Ishikawa (cell line): ENCODE measurements at regions not wholly inside any gene's neighbourhood (a gene's known extent, or its start where the extent isn't known, plus 50 kb on each side); places are given as distances from the start of the nearest gene placed in this dataset.

Experiments used
- CEBPB ChIP-seq: IDR thresholded peaks from 2 replicates; pipeline ENCODE4 v1.6.1; 2012
- CREB1 ChIP-seq: IDR thresholded peaks from 2 replicates; pipeline ENCODE4 v1.6.1; 2012; ENCODE audit warnings: low read depth
- EGR1 ChIP-seq: IDR thresholded peaks from 2 replicates; pipeline ENCODE4 v1.6.1; 2012
- EP300 ChIP-seq: IDR thresholded peaks from 2 replicates; pipeline ENCODE4 v1.6.1; 2012; ENCODE audit warnings: borderline replicate concordance
- FOXM1 ChIP-seq: IDR thresholded peaks from 2 replicates; pipeline ENCODE4 v1.6.1; 2012; ENCODE audit warnings: low read depth, borderline replicate concordance
- NFIC ChIP-seq: IDR thresholded peaks from 2 replicates; pipeline ENCODE4 v1.6.1; 2012
- RAD21 ChIP-seq: IDR thresholded peaks from 2 replicates; pipeline ENCODE4 v1.6.1; 2012; ENCODE audit warnings: low read depth
- TAF1 ChIP-seq: IDR thresholded peaks from 2 replicates; pipeline ENCODE4 v1.6.1; 2012; ENCODE audit warnings: low read depth, mild to moderate bottlenecking
- TCF12 ChIP-seq: IDR thresholded peaks from 2 replicates; pipeline ENCODE4 v1.6.1; 2012; ENCODE audit warnings: low read depth
- TEAD4 ChIP-seq: IDR thresholded peaks from 2 replicates; pipeline ENCODE4 v1.6.1; 2012
- YY1 ChIP-seq: IDR thresholded peaks from 2 replicates; pipeline ENCODE4 v1.6.1; 2012; ENCODE audit warnings: low read depth
- ZBTB7A ChIP-seq: IDR thresholded peaks from 2 replicates; pipeline ENCODE4 v1.6.1; 2012; ENCODE audit warnings: low read depth
- TF ChIP-seq, protein P1 (sequence below): IDR thresholded peaks from 2 replicates; pipeline ENCODE4 v1.6.1; 2012
- TF ChIP-seq, protein P2 (sequence below): IDR thresholded peaks from 2 replicates; pipeline ENCODE4 v1.6.1; 2012
- TF ChIP-seq, protein P3 (sequence below): IDR thresholded peaks from 2 replicates; pipeline ENCODE4 v1.6.1; 2012; ENCODE audit warnings: low read depth, mild to moderate bottlenecking

DNA sequence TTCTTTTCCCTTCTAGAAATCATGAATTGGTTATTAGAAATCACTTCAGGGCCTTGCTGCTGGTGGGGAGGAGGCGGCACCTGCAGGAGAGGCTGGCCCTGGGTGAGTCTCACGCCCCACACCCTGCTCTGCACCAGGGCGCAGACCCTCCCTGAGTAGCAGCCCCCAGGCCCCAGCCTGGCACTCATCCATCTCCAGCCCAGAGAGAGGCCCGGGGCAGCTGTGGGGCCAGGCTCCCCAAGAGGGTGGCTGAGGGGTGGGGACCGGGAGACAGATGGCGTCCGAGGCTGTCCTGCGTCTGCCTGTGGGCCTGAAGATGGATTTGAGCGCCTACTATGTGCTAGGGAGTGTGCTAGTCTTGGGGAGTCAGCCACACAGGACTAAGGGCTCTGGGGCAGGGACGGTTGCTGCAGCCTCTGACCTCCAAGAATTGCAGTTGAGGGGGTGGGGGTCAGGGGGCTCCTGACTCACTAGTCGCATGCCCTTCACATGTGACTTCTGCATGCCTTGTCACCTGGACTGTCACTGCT lies 59.6 kb upstream of the GATA5 start:
- TF ChIP-seq EP300: no peak
- TF ChIP-seq ZBTB7A: no peak
- TF ChIP-seq TAF1: no peak
- no peak for TF ChIP-seq RAD21
- TF ChIP-seq TEAD4: no peak

DNA sequence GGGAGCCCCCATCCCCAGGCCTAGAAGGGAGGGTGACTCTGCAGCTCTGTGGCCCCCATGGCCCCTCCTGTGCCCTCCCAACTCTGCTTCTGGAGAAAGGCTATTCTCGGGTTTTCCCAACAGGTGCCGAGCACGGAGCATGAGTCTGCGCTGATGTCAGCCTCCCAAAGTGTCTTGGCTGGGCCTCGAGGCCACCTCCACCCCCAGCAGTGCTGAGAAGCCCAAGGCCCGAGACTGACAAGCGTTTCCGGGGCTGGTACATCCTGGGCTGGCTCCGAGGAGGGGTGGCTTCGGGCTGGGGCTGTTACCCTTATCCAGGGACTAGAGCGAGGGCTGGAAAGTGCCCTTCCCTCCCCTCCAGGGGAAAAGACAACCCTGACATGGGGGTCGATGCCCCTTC lies 60.2 kb upstream of the GATA5 start:
- TF ChIP-seq TCF12 (no peak), CEBPB (no peak), EP300 (no peak), TAF1 (no peak), TEAD4 (no peak), NFIC (no peak), ZBTB7A (no peak), RAD21 (no peak), YY1 (no peak)

DNA sequence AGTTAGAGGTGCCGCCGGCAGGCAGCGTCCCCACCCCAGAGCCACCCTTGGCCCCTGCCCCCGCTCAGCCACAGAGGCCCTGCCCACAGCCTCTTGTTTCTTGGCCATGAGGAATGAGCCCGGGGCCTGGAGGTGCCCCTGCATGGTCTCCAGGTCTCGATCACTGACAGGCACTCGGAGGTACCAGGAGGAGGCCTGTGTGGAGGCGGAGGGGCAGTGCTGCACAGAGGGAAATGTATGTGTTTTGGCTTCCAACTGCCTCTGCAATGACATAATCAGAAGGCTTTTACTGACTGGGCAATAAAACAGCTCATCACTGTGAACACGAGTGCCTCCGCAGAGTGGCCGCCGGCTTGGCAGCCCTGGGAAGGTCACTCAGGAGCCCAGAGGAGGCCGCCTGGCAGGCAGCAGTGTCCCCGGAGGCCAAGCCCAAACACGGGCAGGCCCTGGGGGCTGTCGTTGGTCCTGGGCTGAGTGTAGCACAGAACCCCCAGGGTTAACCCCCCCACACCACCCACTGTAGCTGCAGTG lies 61.1 kb upstream of the GATA5 start:
- no peak for TF ChIP-seq FOXM1
- TF ChIP-seq YY1: no peak
- no peak for TF ChIP-seq CREB1
- TF ChIP-seq TCF12: no peak
- TF ChIP-seq EP300: no peak
- no peak for TF ChIP-seq NFIC
- no peak for TF ChIP-seq TEAD4
- no peak for TF ChIP-seq EGR1
- TF ChIP-seq, protein P1, sequence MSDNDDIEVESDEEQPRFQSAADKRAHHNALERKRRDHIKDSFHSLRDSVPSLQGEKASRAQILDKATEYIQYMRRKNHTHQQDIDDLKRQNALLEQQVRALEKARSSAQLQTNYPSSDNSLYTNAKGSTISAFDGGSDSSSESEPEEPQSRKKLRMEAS: no peak
- TF ChIP-seq, protein P2, sequence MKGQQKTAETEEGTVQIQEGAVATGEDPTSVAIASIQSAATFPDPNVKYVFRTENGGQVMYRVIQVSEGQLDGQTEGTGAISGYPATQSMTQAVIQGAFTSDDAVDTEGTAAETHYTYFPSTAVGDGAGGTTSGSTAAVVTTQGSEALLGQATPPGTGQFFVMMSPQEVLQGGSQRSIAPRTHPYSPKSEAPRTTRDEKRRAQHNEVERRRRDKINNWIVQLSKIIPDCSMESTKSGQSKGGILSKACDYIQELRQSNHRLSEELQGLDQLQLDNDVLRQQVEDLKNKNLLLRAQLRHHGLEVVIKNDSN: no peak
- no peak for TF ChIP-seq RAD21
- TF ChIP-seq, protein P3, sequence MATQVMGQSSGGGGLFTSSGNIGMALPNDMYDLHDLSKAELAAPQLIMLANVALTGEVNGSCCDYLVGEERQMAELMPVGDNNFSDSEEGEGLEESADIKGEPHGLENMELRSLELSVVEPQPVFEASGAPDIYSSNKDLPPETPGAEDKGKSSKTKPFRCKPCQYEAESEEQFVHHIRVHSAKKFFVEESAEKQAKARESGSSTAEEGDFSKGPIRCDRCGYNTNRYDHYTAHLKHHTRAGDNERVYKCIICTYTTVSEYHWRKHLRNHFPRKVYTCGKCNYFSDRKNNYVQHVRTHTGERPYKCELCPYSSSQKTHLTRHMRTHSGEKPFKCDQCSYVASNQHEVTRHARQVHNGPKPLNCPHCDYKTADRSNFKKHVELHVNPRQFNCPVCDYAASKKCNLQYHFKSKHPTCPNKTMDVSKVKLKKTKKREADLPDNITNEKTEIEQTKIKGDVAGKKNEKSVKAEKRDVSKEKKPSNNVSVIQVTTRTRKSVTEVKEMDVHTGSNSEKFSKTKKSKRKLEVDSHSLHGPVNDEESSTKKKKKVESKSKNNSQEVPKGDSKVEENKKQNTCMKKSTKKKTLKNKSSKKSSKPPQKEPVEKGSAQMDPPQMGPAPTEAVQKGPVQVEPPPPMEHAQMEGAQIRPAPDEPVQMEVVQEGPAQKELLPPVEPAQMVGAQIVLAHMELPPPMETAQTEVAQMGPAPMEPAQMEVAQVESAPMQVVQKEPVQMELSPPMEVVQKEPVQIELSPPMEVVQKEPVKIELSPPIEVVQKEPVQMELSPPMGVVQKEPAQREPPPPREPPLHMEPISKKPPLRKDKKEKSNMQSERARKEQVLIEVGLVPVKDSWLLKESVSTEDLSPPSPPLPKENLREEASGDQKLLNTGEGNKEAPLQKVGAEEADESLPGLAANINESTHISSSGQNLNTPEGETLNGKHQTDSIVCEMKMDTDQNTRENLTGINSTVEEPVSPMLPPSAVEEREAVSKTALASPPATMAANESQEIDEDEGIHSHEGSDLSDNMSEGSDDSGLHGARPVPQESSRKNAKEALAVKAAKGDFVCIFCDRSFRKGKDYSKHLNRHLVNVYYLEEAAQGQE: no peak
- TF ChIP-seq ZBTB7A: no peak

DNA sequence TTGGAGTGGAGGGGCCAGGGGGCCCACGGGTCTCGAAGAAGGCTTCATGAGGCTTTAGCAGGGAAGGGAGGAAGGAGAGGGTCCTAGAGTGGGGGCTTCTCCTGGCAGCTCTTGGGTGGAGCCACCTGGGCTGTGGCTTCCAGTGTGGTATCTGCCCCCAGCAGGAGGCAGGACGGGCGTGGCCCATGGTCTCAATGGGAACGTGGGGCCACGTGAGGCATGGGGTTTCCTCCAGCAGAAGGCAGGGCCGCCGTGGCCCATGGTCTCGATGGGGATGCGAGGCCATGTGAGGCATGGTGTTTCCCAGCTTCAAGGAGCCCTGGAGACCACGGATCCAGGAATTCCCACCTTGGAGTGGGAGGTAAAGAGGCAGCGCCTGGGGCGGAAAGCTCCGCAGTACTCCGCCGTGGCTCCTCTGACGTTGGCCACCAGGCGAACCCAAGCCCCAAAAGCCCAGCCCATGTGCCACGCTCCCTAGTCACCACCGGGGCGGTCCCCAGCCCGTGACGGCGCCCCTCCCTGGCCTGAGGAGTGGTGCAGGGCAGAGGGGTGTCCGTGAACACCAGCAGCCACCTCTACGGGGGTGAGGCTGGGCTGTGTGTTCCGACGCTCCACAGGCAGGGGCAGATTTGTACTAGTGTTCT lies 62.0 kb upstream of the GATA5 start:
- TF ChIP-seq, protein P2: no peak
- no peak for TF ChIP-seq TEAD4
- no peak for TF ChIP-seq EP300
- TF ChIP-seq NFIC: no peak
- TF ChIP-seq CREB1: no peak

DNA sequence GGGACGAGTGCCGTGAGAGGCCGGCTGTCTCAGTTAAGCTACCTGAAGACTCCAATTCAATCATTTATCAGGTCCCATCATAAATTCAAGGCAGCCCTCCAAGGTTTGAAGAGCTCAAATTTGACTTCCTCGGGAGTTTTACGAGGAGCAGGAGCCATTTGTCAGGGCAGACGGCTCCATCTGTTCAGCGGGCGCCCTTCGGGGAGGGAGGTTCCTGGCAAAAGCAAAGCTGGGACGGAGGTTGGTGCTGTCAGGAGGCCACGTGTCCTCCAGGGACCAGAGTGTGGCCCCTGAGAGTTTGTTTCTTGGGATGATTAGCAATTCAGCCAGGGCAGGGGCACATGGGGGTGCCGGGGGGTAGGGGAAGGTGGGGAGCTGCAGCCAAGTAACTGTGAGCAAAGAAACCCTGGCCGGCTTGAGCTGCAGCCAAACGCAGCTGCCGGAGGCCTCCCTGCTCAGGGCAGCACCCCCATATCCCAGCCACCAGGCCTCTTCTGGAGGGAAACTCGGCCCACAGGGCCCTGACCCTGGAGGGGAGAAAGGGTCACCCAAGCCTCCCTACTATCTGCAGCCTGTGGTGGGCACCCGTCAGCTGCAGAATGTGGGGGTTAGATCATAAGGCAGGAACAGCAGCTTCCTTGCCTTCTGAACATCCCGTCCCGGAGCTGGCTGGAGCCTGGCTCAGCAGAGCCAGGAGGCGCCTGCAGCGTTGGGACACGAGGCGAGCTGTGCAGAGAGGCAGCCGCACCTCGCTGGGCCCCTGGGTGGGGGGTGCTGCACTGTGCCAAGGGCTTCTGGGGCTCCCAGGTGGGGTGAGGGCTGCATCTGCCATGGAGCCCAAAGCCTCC lies 63.6 kb upstream of the GATA5 start:
- TF ChIP-seq, protein P2: no peak
- TF ChIP-seq TAF1: no peak

DNA sequence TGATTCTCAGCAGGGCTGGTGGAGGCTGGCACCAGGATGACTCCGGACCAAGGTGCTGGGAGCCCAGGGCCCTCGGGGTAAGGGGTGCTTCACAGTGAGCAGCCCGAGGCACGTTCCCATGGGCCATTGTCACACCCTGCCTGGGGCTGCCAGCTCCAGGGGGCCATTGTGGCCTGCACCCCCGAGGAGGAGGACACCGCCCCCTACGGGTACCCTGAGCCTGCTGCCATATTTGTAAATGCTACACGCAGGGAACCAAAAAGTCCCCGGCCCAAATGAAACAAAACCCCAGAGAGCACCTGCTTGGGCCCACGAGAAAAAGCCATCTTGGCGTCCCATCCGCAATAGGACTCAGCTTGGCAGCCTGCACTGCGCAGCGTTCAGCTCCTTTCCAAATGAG lies 64.7 kb upstream of the GATA5 start:
- TF ChIP-seq CEBPB (no peak), TAF1 (no peak), FOXM1 (no peak)

DNA sequence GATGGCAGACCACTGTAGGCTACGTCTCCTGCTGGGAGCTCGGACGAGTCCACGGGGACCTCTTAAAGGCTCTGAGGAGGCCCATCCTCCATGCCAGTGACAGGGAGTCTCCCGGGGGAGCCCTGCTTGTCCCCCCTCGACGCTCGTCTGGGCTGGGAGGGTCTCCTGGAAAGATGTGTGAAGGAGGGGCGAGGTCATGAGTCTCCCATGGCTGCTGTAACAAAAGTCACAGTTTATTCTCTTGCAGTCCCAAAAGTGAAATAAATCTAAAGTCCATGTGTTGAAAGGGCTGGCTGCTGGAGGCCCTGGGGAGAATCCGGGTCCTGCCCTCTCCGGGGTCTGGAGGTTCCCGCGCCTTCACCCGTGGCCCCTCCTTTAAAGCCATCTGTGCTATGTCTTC lies 67.1 kb upstream of the GATA5 start:
- TF ChIP-seq FOXM1 (no peak), NFIC (no peak), EP300 (no peak), CREB1 (no peak), TCF12 (no peak), CEBPB (no peak)
